A673 (cell line): ENCODE measurements at regions not wholly inside any gene's neighbourhood (a gene's known extent, or its start where the extent isn't known, plus 50 kb on each side); places are given as distances from the start of the nearest gene placed in this dataset.

Experiments
- EZH2 ChIP-seq: fragments of 200-600 bp; sonication (generic); IDR thresholded peaks from 2 replicates; pipeline ENCODE4 v1.6.1; 2017; ENCODE audit warnings: borderline replicate concordance, low read depth, mild to moderate bottlenecking, mixed read lengths, antibody characterized with exemption, low read length; ENCODE audit not compliant: poor library complexity, severe bottlenecking
- TF ChIP-seq, protein P1 (sequence below): fragments of 300-800, 200-600 bp; sonication (generic); conservative IDR thresholded peaks from 2 replicates; pipeline ENCODE4 v1.5.1; 2017; ENCODE audit warnings: low read depth, mild to moderate bottlenecking, antibody characterized with exemption, low read length, moderate library complexity, mixed read lengths

DNA sequence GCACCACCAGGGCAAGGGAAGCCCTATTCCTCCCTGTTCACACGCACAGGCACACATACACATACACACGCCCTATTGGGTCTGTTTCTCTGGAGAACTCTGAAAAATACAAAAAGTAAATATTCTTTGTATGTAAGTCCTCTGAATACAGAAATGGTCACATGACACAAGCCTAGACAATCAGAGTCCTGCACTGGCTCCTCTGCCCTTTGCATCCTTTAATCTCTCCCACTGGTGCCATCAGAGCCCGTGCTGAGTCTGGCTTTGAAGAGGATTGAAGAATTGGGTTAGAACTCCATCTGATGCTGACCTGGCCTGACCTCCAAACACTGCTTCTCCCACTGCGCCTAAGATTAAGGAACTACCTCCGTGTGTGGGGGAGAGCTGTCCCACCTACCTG, 273.2 kb upstream of the TBX3 start:
- TF ChIP-seq EZH2 = no peak
- TF ChIP-seq, protein P1, sequence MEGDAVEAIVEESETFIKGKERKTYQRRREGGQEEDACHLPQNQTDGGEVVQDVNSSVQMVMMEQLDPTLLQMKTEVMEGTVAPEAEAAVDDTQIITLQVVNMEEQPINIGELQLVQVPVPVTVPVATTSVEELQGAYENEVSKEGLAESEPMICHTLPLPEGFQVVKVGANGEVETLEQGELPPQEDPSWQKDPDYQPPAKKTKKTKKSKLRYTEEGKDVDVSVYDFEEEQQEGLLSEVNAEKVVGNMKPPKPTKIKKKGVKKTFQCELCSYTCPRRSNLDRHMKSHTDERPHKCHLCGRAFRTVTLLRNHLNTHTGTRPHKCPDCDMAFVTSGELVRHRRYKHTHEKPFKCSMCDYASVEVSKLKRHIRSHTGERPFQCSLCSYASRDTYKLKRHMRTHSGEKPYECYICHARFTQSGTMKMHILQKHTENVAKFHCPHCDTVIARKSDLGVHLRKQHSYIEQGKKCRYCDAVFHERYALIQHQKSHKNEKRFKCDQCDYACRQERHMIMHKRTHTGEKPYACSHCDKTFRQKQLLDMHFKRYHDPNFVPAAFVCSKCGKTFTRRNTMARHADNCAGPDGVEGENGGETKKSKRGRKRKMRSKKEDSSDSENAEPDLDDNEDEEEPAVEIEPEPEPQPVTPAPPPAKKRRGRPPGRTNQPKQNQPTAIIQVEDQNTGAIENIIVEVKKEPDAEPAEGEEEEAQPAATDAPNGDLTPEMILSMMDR = no peak
